SKM-1 (cell line): ENCODE measurements at regions not wholly inside any gene's neighbourhood (a gene's known extent, or its start where the extent isn't known, plus 50 kb on each side); places are given as distances from the start of the nearest gene placed in this dataset.
"Not testable (repeated sequence)": the region's sequence is repeated elsewhere in the genome, so short reads cannot be mapped to it uniquely, and the experiment has no call there.

Experiments
- DNase-seq: peaks from one replicate; lab custom pipeline; 2025; ENCODE audit not compliant: unreplicated experiment; lab: John Stamatoyannopoulos, UW

- DNase-seq: no peak
Observed at GRCh38 chr12:89289720-89290119, 62.6 kb downstream of the DUSP6 start.

- no peak for DNase-seq
Observed at GRCh38 chr12:89288959-89289358, 63.3 kb downstream of the DUSP6 start.

- DNase-seq: no peak
Observed at GRCh38 chr12:89286501-89286900, 65.8 kb downstream of the DUSP6 start.

- no peak for DNase-seq
Observed at GRCh38 chr12:89281539-89281867, 70.8 kb downstream of the DUSP6 start.

GRCh38 chr12:89280833-89281538, 71.3 kb downstream of the DUSP6 start:
- DNase-seq: peak; percentile 4

GRCh38 chr12:89279499-89279898, 72.8 kb downstream of the DUSP6 start:
- no peak for DNase-seq

- DNase-seq: no peak
Observed at GRCh38 chr12:89278862-89279261, 73.4 kb downstream of the DUSP6 start.

GRCh38 chr12:89278169-89278568, 74.1 kb downstream of the DUSP6 start:
- DNase-seq: no peak

GRCh38 chr12:89276860-89277259, 75.4 kb downstream of the DUSP6 start:
- no peak for DNase-seq

- no peak for DNase-seq
Observed at GRCh38 chr12:89273525-89273924, 78.8 kb downstream of the DUSP6 start.

GRCh38 chr12:89270548-89270947, 81.8 kb downstream of the DUSP6 start:
- DNase-seq: no peak

- DNase-seq: no peak
Observed at GRCh38 chr12:89269174-89269573, 83.1 kb downstream of the DUSP6 start.

GRCh38 chr12:89267404-89267803, 84.9 kb downstream of the DUSP6 start:
- no peak for DNase-seq

GRCh38 chr12:89266574-89267188, 85.6 kb downstream of the DUSP6 start:
- DNase-seq: not testable (repeated sequence)

- no peak for DNase-seq
Observed at GRCh38 chr12:89264837-89265236, 87.5 kb downstream of the DUSP6 start.

GRCh38 chr12:89263900-89264299, 88.4 kb downstream of the DUSP6 start:
- DNase-seq: no peak

GRCh38 chr12:89262855-89263552, 89.3 kb downstream of the DUSP6 start:
- no peak for DNase-seq

- DNase-seq: no peak
Observed at GRCh38 chr12:89261982-89262381, 90.3 kb downstream of the DUSP6 start.

- DNase-seq: no peak
Observed at GRCh38 chr12:89260841-89261637, 91.3 kb downstream of the DUSP6 start.

GRCh38 chr12:89259821-89260220, 92.5 kb downstream of the DUSP6 start:
- DNase-seq: no peak

GRCh38 chr12:89258240-89258969, 93.9 kb downstream of the DUSP6 start:
- DNase-seq: no peak
